Cardiac fibroblast (primary cell): ENCODE measurements at regions not wholly inside any gene's neighbourhood (a gene's known extent, or its start where the extent isn't known, plus 50 kb on each side); places are given as distances from the start of the nearest gene placed in this dataset.

Experiments used
- DNase-seq, 2 donors: peaks; one replicate each; pipeline versions ENCODE4 v3.0.0 to v3.0.0-alpha.2; 2010; ENCODE audit warnings: low read depth in 2 of 2
- H3K4me3 ChIP-seq, 2 donors: replicated peaks in 1 of 2; 1 replicate in 1 of 2; 2 replicates in 1 of 2; pipeline ENCODE4 v1.5.1; 2011; ENCODE audit warnings: low read depth in 2 of 2, low read length in 2 of 2, mild to moderate bottlenecking in 2 of 2, moderate library complexity in 1 of 2
- CTCF ChIP-seq: IDR thresholded peaks from one replicate; pipeline ENCODE4 v1.5.1; 2011; ENCODE audit warnings: low read depth, mild to moderate bottlenecking, low read length, inconsistent platforms

- DNase-seq = no peak
- no peak for TF ChIP-seq CTCF
- H3K4me3 ChIP-seq = no peak overlapping the region
Observed at GRCh38 chr2:217028128-217028527, 168.3 kb upstream of the TNP1 start.

- DNase-seq = no peak
- TF ChIP-seq CTCF = no peak
- H3K4me3 ChIP-seq = no peak overlapping the region
Observed at GRCh38 chr2:217027414-217027813, 167.6 kb upstream of the TNP1 start.

- DNase-seq = no peak
- TF ChIP-seq CTCF = no peak
Observed at GRCh38 chr2:217026569-217026968, 166.7 kb upstream of the TNP1 start.

GRCh38 chr2:217026161-217026560, 166.3 kb upstream of the TNP1 start:
- no peak for TF ChIP-seq CTCF
- no peak overlapping the region for H3K4me3 ChIP-seq
- DNase-seq = no peak

More at GRCh38 chr2:217026569-217026968, 166.7 kb upstream of the TNP1 start:
- H3K4me3 ChIP-seq = no peak overlapping the region

GRCh38 chr2:217023611-217024010, 163.7 kb upstream of the TNP1 start:
- TF ChIP-seq CTCF = no peak
- DNase-seq = no peak
- no peak overlapping the region for H3K4me3 ChIP-seq

- DNase-seq = no peak
- no peak overlapping the region for H3K4me3 ChIP-seq
- TF ChIP-seq CTCF = no peak
Observed at GRCh38 chr2:217017456-217018252, 157.8 kb upstream of the TNP1 start.
